Fibroblast of pulmonary artery (primary cell): ENCODE measurements at regions not wholly inside any gene's neighbourhood (a gene's known extent, or its start where the extent isn't known, plus 50 kb on each side); places are given as distances from the start of the nearest gene placed in this dataset.

ENCODE experiments used
- DNase-seq: peaks from one replicate; pipeline ENCODE4 v3.0.0-alpha.2; 2010; ENCODE audit warnings: low read depth
- H3K4me3 ChIP-seq: replicated peaks from 2 replicates; pipeline ENCODE4 v1.5.1; 2011; ENCODE audit warnings: low read depth, mild to moderate bottlenecking, control low read depth, low read length, moderate library complexity
- CTCF ChIP-seq: IDR thresholded peaks from 2 replicates; pipeline ENCODE4 v1.5.1; 2011; ENCODE audit warnings: mild to moderate bottlenecking, control low read depth, low read length, inconsistent platforms; ENCODE audit errors: missing control alignments

GRCh38 chr10:130725474-130725970 lies 586.0 kb downstream of the TCERG1L start:
- no peak for DNase-seq
- TF ChIP-seq CTCF: no peak
- H3K4me3 ChIP-seq: no peak overlapping the region

- TF ChIP-seq CTCF: no peak
- no peak for DNase-seq
These were observed 584.4 kb downstream of the TCERG1L start for GRCh38 chr10:130726996-130727725.

GRCh38 chr10:130727766-130728490 lies 583.6 kb downstream of the TCERG1L start:
- no peak for TF ChIP-seq CTCF
- H3K4me3 ChIP-seq: no peak overlapping the region
- no peak for DNase-seq

More at GRCh38 chr10:130726996-130727725, 584.4 kb downstream of the TCERG1L start:
- H3K4me3 ChIP-seq: no peak overlapping the region

- DNase-seq: no peak
- no peak overlapping the region for H3K4me3 ChIP-seq
- no peak for TF ChIP-seq CTCF
These were observed 582.8 kb downstream of the TCERG1L start for GRCh38 chr10:130728531-130729215.

- DNase-seq: no peak
- no peak overlapping the region for H3K4me3 ChIP-seq
- no peak for TF ChIP-seq CTCF
These were observed 581.6 kb downstream of the TCERG1L start for GRCh38 chr10:130729876-130730275.

GRCh38 chr10:130737186-130737585 lies 574.3 kb downstream of the TCERG1L start:
- no peak overlapping the region for H3K4me3 ChIP-seq
- DNase-seq: no peak
- TF ChIP-seq CTCF: no peak
